ENCODE measurements at regions not wholly inside any gene's neighbourhood (a gene's known extent, or its start where the extent isn't known, plus 50 kb on each side); places are given as distances from the start of the nearest gene placed in this dataset.

GRCh38 chr15:27645672-27646071 lies 453.4 kb downstream of the OCA2 start:
- no peak for TF ChIP-seq CTCF (conservative IDR thresholded peaks at IDR 0.05; ENCODE audit: low read length)
- TF ChIP-seq EZH2phosphoT487 (IDR thresholded peaks at IDR 0.05; ENCODE audit: borderline replicate concordance, low read depth, low read length): no peak
